CD4-positive, alpha-beta T cell treated with Interleukin-10 for 1 hour (primary cell): ENCODE measurements at regions not wholly inside any gene's neighbourhood (a gene's known extent, or its start where the extent isn't known, plus 50 kb on each side); places are given as distances from the start of the nearest gene placed in this dataset.
"Not testable (repeated sequence)": the region's sequence is repeated elsewhere in the genome, so short reads cannot be mapped to it uniquely, and the experiment has no call there.

ENCODE experiments used
- DNase-seq: peaks from one replicate; pipeline ENCODE4 v3.0.0-alpha.2; 2020

- DNase-seq = not testable (repeated sequence)
Observed at GRCh38 chrX:71822314-71822713, 59.2 kb downstream of the CXorf49B start.

- no peak for DNase-seq
Observed at GRCh38 chrX:71823391-71824057, 60.4 kb downstream of the CXorf49B start.

GRCh38 chrX:71828086-71828485, 64.9 kb downstream of the CXorf49B start:
- DNase-seq = no peak

- DNase-seq = not testable (repeated sequence)
Observed at GRCh38 chrX:71838092-71838491, 72.6 kb upstream of the NHSL2 start.

GRCh38 chrX:71846429-71846828, 64.2 kb upstream of the NHSL2 start:
- no peak for DNase-seq

- DNase-seq = no peak
Observed at GRCh38 chrX:71852182-71852581, 58.5 kb upstream of the NHSL2 start.

- DNase-seq = peak; percentile 45
Observed at GRCh38 chrX:71859637-71860036, 51.0 kb upstream of the NHSL2 start.
